CD14-positive monocyte (primary cell): ENCODE measurements at regions not wholly inside any gene's neighbourhood (a gene's known extent, or its start where the extent isn't known, plus 50 kb on each side); places are given as distances from the start of the nearest gene placed in this dataset.

Experiments used
- DNase-seq, 3 donors: peaks; one replicate each; pipeline ENCODE4 v3.0.0-alpha.2; 2011 to 2022
- H2AFZ ChIP-seq: 2 replicates; pipeline ENCODE4 v1.6.0; 2012; ENCODE audit warnings: mild to moderate bottlenecking, low read depth, low read length, inconsistent platforms; ENCODE audit not compliant: insufficient read depth, poor library complexity, severe bottlenecking
- H3K27ac ChIP-seq, 2 donors: 1 replicate in 1 of 2; 2 replicates in 1 of 2; pipeline ENCODE4 v1.5.1; 2012 to 2013; ENCODE audit warnings: low read length in 2 of 2, control low read depth in 1 of 2, inconsistent platforms in 1 of 2, low read depth in 1 of 2, mild to moderate bottlenecking in 1 of 2
- H3K27me3 ChIP-seq, 2 donors: one replicate each; pipeline versions ENCODE4 v1.6.0 to v1.6.1; 2011 to 2013; ENCODE audit warnings: low read length in 2 of 2; ENCODE audit not compliant: control insufficient read depth in 2 of 2, insufficient read depth in 2 of 2
- H3K36me3 ChIP-seq, 2 donors: replicated peaks in 1 of 2; 1 replicate in 1 of 2; 2 replicates in 1 of 2; pipeline versions ENCODE4 v1.5.1 to v1.6.1; 2012 to 2013; ENCODE audit warnings: low read length in 2 of 2, control low read depth in 1 of 2, inconsistent platforms in 1 of 2, mild to moderate bottlenecking in 1 of 2; ENCODE audit not compliant: insufficient read depth in 2 of 2, control insufficient read depth in 1 of 2
- H3K4me1 ChIP-seq, 2 donors: 1 replicate in 1 of 2; 2 replicates in 1 of 2; pipeline versions ENCODE4 v1.5.1 to v1.6.1; 2012 to 2013; ENCODE audit warnings: low read length in 2 of 2, control low read depth in 1 of 2, inconsistent platforms in 1 of 2, mild to moderate bottlenecking in 1 of 2, moderate library complexity in 1 of 2; ENCODE audit not compliant: insufficient read depth in 2 of 2, control insufficient read depth in 1 of 2
- H3K4me2 ChIP-seq: replicated peaks from 2 replicates; pipeline ENCODE3; 2012; ENCODE audit warnings: low read length, moderate library complexity, mild to moderate bottlenecking; ENCODE audit not compliant: poor library complexity, severe bottlenecking; ENCODE audit errors: extremely low read depth
- H3K4me3 ChIP-seq, 3 experiments: fragments of 200-600 bp in 1 of 3; sonication (generic) in 1 of 3; replicated peaks in 1 of 3; 1 replicate in 2 of 3; 2 replicates in 1 of 3; pipeline ENCODE4 v1.5.1; 2011 to 2013; ENCODE audit warnings: low read length in 3 of 3, mild to moderate bottlenecking in 3 of 3, control low read depth in 2 of 3, low read depth in 2 of 3, inconsistent platforms in 1 of 3, moderate library complexity in 1 of 3
- H3K79me2 ChIP-seq: 2 replicates; pipeline ENCODE4 v1.6.0; 2012; ENCODE audit warnings: mild to moderate bottlenecking, control low read depth, inconsistent platforms, low read length, moderate library complexity; ENCODE audit not compliant: insufficient read depth
- H3K9ac ChIP-seq: 2 replicates; pipeline ENCODE4 v1.6.0; 2017; ENCODE audit warnings: low read length, mild to moderate bottlenecking; ENCODE audit not compliant: insufficient read depth, poor library complexity, severe bottlenecking
- H3K9me3 ChIP-seq, 2 donors: replicated peaks in 1 of 2; 1 replicate in 1 of 2; 2 replicates in 1 of 2; pipeline versions ENCODE4 v1.5.1 to v1.6.1; 2012 to 2013; ENCODE audit warnings: low read length in 2 of 2, control low read depth in 1 of 2; ENCODE audit not compliant: control insufficient read depth in 1 of 2, insufficient read depth in 1 of 2
- H4K20me1 ChIP-seq: 2 replicates; pipeline ENCODE4 v1.6.0; 2012; ENCODE audit warnings: mild to moderate bottlenecking, low read length, control low read depth, moderate library complexity; ENCODE audit not compliant: insufficient read depth
- H3K27ac Mint-ChIP-seq, 7 donors: one replicate each; pipeline ENCODE4 v1.8.0; 2020; ENCODE audit warnings: mild to moderate bottlenecking in 7 of 7, mixed read lengths in 7 of 7, moderate library complexity in 6 of 7, inconsistent platforms in 2 of 7
- H3K27me3 Mint-ChIP-seq, 3 donors: one replicate each; pipeline ENCODE4 v1.8.0; 2021 to 2022; ENCODE audit warnings: low read depth in 3 of 3, mild to moderate bottlenecking in 3 of 3, mixed read lengths in 3 of 3, moderate library complexity in 3 of 3, inconsistent platforms in 1 of 3
- H3K36me3 Mint-ChIP-seq, 2 donors: one replicate each; pipeline ENCODE4 v1.8.0; 2020; ENCODE audit warnings: mixed read lengths in 2 of 2, inconsistent platforms in 1 of 2, mild to moderate bottlenecking in 1 of 2
- H3K4me1 Mint-ChIP-seq: one replicate; pipeline ENCODE4 v1.8.0; 2020; ENCODE audit warnings: mild to moderate bottlenecking, mixed read lengths
- H3K4me3 Mint-ChIP-seq, 2 donors: one replicate each; pipeline ENCODE4 v1.8.0; 2020; ENCODE audit warnings: mild to moderate bottlenecking in 2 of 2, mixed read lengths in 2 of 2, moderate library complexity in 1 of 2
- H3K9me3 Mint-ChIP-seq, 7 donors: one replicate each; pipeline ENCODE4 v1.8.0; 2020 to 2022; ENCODE audit warnings: mixed read lengths in 7 of 7, mild to moderate bottlenecking in 6 of 7, moderate library complexity in 6 of 7, inconsistent platforms in 2 of 7
- CTCF ChIP-seq: fragments of 200-600 bp; IDR thresholded peaks from one replicate; pipeline ENCODE4 v1.8.0; 2022; ENCODE audit warnings: antibody characterized with exemption, mild to moderate bottlenecking
- WGBS: methylation state at CpG from one replicate; pipeline ENCODE4 v1.1.5; 2013; ENCODE audit warnings: missing lambda C conversion rate; ENCODE audit not compliant: insufficient coverage; 5-methylcytosine and 5-hydroxymethylcytosine counted together
- intact Hi-C, 2 donors: fragments of 100-400 bp; cut with micrococcal nuclease; formaldehyde crosslinking; loops; one replicate each; pipeline versions ENCODE4 v1.15.0 to v1.15.1; 2023

DNA sequence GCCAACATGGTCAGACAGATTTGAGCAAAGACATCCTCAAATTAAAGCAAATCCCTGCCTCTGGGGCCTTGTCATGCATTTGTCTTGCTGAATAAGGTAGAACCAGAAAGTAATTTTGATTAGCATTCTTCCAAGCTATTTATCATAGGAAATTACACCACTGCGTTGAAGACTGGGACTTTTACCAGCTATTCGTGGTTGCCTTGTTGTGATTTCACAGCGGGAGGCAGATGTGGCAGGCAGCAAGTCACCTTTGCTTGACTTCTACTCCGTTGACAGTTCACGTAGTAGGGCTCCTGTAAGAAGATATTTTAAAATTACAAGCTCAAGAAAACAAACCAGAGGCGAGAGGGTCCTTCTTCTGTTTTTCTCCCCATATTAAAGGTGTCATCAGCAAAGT is 80.6 kb downstream of the EN1 start:
- no peaks in the 10 kb centered on the region for H3K79me2 ChIP-seq
- Mint-ChIP-seq H3K4me3 (no peak overlapping the region), H3K27ac (no peak overlapping the region), H3K27me3 (peaks cover 13 to 35% (median 33%) of the 10 kb centered on the region in 3 donors), H3K36me3 (no peaks in the 10 kb centered on the region), H3K4me1 (no peaks in the 10 kb centered on the region), H3K9me3 (peaks cover 0 to 8% (median 0%) of the 10 kb centered on the region in 7 donors)
- intact Hi-C loops = no loop called here
- no peak overlapping the region for H2AFZ ChIP-seq
- H3K9me3 ChIP-seq = no peaks in the 10 kb centered on the region
- no peaks in the 10 kb centered on the region for H3K36me3 ChIP-seq
- H3K4me3 ChIP-seq = no peak overlapping the region
- no peaks in the 10 kb centered on the region for H4K20me1 ChIP-seq
- no peak overlapping the region for H3K4me2 ChIP-seq
- no peak overlapping the region for H3K9ac ChIP-seq
- H3K27me3 ChIP-seq = peaks cover under 1 to 15% of the 10 kb centered on the region in 2 donors
- no peaks in the 10 kb centered on the region for H3K4me1 ChIP-seq
- no peak overlapping the region for H3K27ac ChIP-seq
- no peak for DNase-seq
- no CpG with 5 or more reads among the region's 6 CpGs for WGBS
- TF ChIP-seq CTCF = no peak

DNA sequence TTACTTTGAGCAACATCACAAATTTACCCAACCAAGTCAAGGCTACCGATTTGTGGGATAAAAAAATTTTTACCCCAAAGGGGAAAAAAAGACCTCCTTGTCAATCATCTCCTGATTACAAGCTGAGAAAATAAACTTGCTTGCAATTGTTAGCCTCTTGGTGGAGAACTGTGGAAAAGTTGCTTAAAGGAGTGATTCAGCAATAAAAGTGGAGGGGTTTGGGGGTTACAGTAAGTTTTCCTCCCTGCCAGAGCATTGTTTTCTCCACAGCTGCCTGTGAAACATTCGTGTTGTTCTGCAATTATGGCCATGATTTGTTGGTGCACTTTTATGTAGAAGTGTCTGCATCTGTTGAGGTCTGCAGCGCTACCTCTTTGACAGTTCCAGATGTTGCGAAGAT is 82.6 kb downstream of the EN1 start:
- intact Hi-C loops = no loop called here
- no peak for DNase-seq
- no peak for TF ChIP-seq CTCF
- WGBS = 71% methylated on average over 2 of the region's 4 CpGs
- H2AFZ ChIP-seq = no peak overlapping the region
- H3K36me3 Mint-ChIP-seq = no peaks in the 10 kb centered on the region
- no peaks in the 10 kb centered on the region for H4K20me1 ChIP-seq
- H3K79me2 ChIP-seq = no peaks in the 10 kb centered on the region
- H3K4me3 Mint-ChIP-seq = no peak overlapping the region
- H3K4me1 Mint-ChIP-seq = no peaks in the 10 kb centered on the region
- H3K9me3 Mint-ChIP-seq = peaks cover 0 to 3% (median 0%) of the 10 kb centered on the region in 7 donors
- no peak overlapping the region for H3K4me2 ChIP-seq
- H3K27me3 Mint-ChIP-seq = peaks cover 11 to 33% (median 28%) of the 10 kb centered on the region in 3 donors
- peaks cover 0 to 15% of the 10 kb centered on the region in 2 donors for H3K27me3 ChIP-seq
- H3K9ac ChIP-seq = no peak overlapping the region
- no peak overlapping the region for H3K27ac ChIP-seq
- no peaks in the 10 kb centered on the region for H3K9me3 ChIP-seq
- H3K4me3 ChIP-seq = no peak overlapping the region
- no peaks in the 10 kb centered on the region for H3K36me3 ChIP-seq
- H3K27ac Mint-ChIP-seq = no peak overlapping the region
- no peaks in the 10 kb centered on the region for H3K4me1 ChIP-seq
